PFSK-1 (cell line): ENCODE measurements at regions not wholly inside any gene's neighbourhood (a gene's known extent, or its start where the extent isn't known, plus 50 kb on each side); places are given as distances from the start of the nearest gene placed in this dataset.

Experiments used
- FOXP2 ChIP-seq: optimal IDR thresholded peaks from 2 replicates; pipeline ENCODE3; 2011; ENCODE audit warnings: borderline replicate concordance, control low read depth, inconsistent platforms; ENCODE audit not compliant: insufficient read depth; ENCODE audit errors: extremely low read length, extremely low read depth
- POLR2AphosphoS5 ChIP-seq: IDR thresholded peaks from 2 replicates; pipeline ENCODE4 v1.6.1; 2012; ENCODE audit warnings: low read depth, mild to moderate bottlenecking, control low read depth, low read length, moderate library complexity
- SIN3A ChIP-seq: IDR thresholded peaks from 2 replicates; pipeline ENCODE4 v1.6.1; 2012; ENCODE audit warnings: mild to moderate bottlenecking, low read length, moderate library complexity, borderline replicate concordance; ENCODE audit not compliant: insufficient read depth
- TAF1 ChIP-seq: IDR thresholded peaks from 2 replicates; pipeline ENCODE4 v1.6.1; 2012; ENCODE audit warnings: low read length, control low read depth, borderline replicate concordance; ENCODE audit not compliant: insufficient read depth
- TF ChIP-seq, protein P1 (sequence below), 2 experiments: IDR thresholded peaks; 2 replicates each; pipeline versions ENCODE4 v1.6.1 to v1.8.0; 2011 to 2012; ENCODE audit warnings: low read depth in 2 of 2, low read length in 2 of 2, control low read depth in 1 of 2, inconsistent platforms in 1 of 2, mild to moderate bottlenecking in 1 of 2, moderate library complexity in 1 of 2; ENCODE audit not compliant: insufficient read depth in 1 of 2

DNA sequence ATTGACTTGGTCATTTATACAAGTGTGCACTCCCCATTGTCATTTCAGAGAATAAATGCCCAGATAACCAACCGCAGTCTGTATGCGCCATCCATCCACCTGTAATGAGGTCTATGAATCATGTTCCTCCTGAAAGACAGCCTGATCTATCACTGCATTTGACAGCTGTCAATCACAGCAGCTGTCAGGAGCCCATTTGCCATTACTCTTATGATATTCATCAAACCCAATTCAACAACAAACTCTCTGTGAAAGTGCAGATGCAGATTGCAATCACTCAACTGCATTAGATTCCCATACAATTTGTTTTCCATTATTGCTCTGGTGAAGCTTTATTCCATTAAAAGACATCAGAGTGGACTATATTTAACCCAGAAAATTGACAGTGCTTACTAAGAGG, 586.9 kb upstream of the KIRREL3 start:
- TF ChIP-seq, protein P1, sequence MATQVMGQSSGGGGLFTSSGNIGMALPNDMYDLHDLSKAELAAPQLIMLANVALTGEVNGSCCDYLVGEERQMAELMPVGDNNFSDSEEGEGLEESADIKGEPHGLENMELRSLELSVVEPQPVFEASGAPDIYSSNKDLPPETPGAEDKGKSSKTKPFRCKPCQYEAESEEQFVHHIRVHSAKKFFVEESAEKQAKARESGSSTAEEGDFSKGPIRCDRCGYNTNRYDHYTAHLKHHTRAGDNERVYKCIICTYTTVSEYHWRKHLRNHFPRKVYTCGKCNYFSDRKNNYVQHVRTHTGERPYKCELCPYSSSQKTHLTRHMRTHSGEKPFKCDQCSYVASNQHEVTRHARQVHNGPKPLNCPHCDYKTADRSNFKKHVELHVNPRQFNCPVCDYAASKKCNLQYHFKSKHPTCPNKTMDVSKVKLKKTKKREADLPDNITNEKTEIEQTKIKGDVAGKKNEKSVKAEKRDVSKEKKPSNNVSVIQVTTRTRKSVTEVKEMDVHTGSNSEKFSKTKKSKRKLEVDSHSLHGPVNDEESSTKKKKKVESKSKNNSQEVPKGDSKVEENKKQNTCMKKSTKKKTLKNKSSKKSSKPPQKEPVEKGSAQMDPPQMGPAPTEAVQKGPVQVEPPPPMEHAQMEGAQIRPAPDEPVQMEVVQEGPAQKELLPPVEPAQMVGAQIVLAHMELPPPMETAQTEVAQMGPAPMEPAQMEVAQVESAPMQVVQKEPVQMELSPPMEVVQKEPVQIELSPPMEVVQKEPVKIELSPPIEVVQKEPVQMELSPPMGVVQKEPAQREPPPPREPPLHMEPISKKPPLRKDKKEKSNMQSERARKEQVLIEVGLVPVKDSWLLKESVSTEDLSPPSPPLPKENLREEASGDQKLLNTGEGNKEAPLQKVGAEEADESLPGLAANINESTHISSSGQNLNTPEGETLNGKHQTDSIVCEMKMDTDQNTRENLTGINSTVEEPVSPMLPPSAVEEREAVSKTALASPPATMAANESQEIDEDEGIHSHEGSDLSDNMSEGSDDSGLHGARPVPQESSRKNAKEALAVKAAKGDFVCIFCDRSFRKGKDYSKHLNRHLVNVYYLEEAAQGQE (IDR thresholded peaks at IDR 0.05; ENCODE audit: insufficient read depth in 1 of 2, low read depth in 2 of 2, low read length in 2 of 2), result no peak
- TF ChIP-seq SIN3A (no peak), FOXP2 (no peak), POLR2AphosphoS5 (no peak), TAF1 (no peak)

DNA sequence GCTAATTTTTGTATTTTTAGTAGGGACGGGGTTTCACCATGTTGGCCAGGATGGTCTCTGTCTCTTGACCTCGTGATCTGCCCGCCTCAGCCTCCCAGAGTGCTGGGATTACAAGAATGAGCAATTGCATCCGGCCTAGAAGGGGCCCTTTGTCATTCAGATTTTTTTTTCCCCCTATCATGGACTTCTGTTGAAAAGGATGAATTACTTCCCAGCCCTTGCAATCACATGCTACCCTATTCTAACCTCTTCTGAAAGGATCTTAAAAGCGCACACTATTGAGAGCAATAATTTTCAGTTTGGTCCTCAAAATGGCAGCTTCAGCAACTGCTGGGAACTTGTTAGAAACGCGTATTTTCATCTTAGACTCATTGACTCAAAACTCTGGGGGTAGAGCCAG, 575.6 kb upstream of the KIRREL3 start:
- no peak for TF ChIP-seq POLR2AphosphoS5
- no peak for TF ChIP-seq FOXP2
- TF ChIP-seq TAF1, result no peak
- TF ChIP-seq, protein P1 (IDR thresholded peaks at IDR 0.05; ENCODE audit: insufficient read depth in 1 of 2, low read depth in 2 of 2, low read length in 2 of 2), result no peak
- no peak for TF ChIP-seq SIN3A

DNA sequence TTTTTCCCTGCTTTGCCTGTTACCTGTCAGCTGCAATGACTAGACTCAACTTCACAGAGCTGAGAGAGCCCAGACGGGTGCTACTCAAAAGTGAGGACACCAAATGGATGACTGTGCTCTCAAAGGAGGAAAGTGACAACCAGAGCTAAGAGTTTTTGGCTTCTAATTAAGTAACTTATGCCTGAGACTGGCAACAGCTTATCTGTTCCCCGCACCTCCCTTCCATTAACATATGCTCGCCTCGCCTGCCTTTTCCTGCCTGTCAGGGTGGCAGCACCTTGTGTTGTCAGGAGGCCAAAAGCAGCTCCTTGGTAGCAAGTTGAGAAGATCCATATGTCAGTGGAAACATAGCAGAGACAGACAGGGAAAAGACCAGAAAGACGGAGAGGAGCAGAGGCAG, 573.9 kb upstream of the KIRREL3 start:
- TF ChIP-seq SIN3A, result no peak
- TF ChIP-seq POLR2AphosphoS5, result no peak
- no peak for TF ChIP-seq FOXP2
- TF ChIP-seq, protein P1 (IDR thresholded peaks at IDR 0.05; ENCODE audit: insufficient read depth in 1 of 2, low read depth in 2 of 2, low read length in 2 of 2), result no peak
- no peak for TF ChIP-seq TAF1

DNA sequence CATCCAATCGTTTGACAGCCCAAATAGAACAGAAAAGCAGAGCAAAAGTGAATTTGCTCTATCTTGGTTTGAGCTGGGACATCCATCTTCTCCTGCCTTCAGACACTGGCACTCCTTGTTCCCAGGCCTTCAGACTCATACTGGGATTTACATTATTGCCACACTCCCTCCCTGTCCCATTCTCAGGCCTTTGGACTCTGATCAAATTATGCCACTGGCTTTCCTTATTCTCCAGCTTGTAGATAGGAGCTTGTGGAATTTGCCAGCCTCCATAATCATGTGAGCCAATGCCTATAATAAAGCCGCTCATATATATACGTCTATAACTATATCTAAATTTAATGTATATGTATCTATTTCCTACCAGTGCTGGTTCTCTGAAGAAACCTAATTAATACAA, 568.3 kb upstream of the KIRREL3 start:
- no peak for TF ChIP-seq POLR2AphosphoS5
- no peak for TF ChIP-seq FOXP2
- TF ChIP-seq TAF1, result no peak
- TF ChIP-seq SIN3A, result no peak
- TF ChIP-seq, protein P1 (IDR thresholded peaks at IDR 0.05; ENCODE audit: insufficient read depth in 1 of 2, low read depth in 2 of 2, low read length in 2 of 2), result no peak
